ENCODE measurements at regions not wholly inside any gene's neighbourhood (a gene's known extent, or its start where the extent isn't known, plus 50 kb on each side); places are given as distances from the start of the nearest gene placed in this dataset.

DNA sequence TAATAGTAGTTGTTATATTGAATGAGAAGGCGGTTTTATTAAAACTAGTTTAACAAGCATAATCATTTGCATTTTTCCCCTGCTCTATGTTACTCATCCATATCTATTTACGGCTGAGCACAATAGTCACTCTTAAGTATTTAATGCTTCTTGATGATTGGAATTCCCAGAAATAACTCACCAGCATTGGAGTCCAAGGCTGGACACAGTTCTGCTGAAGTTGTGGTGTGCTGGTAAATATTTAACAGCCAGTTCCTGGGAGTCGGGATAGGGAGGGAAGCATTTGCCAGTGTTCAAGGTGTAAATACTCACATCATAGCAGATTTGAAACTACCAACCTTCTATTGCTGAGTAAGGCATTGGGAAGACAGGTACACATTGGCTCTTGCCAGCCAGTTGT is 315.1 kb downstream of the MTX2 start:
- CTCF ChIA-PET, result interaction anchor here (1.7 kb wide), 1 partner anchor 444 kb away, joined by 5 read pairs; no protein-coding TSS in a partner anchor
- TF ChIP-seq, protein P1, sequence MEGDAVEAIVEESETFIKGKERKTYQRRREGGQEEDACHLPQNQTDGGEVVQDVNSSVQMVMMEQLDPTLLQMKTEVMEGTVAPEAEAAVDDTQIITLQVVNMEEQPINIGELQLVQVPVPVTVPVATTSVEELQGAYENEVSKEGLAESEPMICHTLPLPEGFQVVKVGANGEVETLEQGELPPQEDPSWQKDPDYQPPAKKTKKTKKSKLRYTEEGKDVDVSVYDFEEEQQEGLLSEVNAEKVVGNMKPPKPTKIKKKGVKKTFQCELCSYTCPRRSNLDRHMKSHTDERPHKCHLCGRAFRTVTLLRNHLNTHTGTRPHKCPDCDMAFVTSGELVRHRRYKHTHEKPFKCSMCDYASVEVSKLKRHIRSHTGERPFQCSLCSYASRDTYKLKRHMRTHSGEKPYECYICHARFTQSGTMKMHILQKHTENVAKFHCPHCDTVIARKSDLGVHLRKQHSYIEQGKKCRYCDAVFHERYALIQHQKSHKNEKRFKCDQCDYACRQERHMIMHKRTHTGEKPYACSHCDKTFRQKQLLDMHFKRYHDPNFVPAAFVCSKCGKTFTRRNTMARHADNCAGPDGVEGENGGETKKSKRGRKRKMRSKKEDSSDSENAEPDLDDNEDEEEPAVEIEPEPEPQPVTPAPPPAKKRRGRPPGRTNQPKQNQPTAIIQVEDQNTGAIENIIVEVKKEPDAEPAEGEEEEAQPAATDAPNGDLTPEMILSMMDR (conservative IDR thresholded peaks at IDR 0.05; ENCODE audit: low read depth), result no peak
- DNase-seq (ENCODE audit: low spot score), result peak; percentile 9
- POLR2A ChIA-PET (ENCODE audit: low non-redundant PET), result no interaction called here
- no peak overlapping the region for H3K27ac ChIP-seq

DNA sequence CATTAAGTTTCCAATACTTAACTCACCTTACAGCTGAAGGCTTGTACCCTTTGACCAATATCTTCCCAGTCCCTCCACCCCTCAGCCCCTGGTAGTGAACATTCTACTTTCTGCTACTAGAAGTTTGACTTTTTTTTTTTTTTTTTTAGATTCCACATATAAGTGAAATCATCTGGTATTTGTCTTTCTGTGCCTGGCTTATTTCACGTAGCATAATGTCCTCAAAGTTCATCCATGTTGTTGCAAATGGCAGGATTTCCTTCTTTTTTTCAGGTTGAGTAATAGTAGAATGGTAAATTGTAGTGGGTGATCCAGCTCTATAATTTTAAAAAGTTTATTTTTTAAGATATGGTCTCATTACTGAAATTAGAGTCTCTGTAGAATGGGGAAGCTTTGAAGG is 316.0 kb downstream of the MTX2 start:
- TF ChIP-seq, protein P1 (conservative IDR thresholded peaks at IDR 0.05; ENCODE audit: low read depth), result no peak
- H3K27ac ChIP-seq, result no peak overlapping the region
- ChIA-PET POLR2A (ENCODE audit: low non-redundant PET) (no interaction called here), CTCF (interaction anchor here (0.6 to 1.7 kb wide), 3 partner anchors 117 to 445 kb away, joined by 3 to 5 read pairs (median 3); no protein-coding TSS in a partner anchor)
- no peak for DNase-seq (ENCODE audit: low spot score)

DNA sequence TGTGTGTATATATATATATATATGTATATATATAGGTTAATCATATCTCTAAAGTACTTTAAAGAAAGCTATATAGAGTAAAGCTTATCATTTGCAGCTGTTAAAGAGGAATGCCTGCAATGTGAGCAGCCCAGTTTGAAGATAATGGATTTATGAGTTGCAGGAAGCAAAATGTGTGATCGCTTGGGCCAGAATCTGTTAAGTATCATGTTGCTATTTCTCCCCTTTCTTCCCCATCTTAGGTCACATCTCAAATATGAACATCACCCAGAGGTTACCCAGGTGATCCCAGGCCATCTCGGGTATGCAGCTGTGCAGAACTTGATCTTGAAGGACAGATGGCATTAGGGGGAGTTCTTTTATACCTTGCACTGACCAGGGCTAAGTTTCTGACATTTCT is 316.5 kb downstream of the MTX2 start:
- ChIA-PET CTCF (interaction anchor here (0.7 to 1.7 kb wide), 2 partner anchors 135 to 445 kb away, joined by 3 to 5 read pairs; no protein-coding TSS in a partner anchor), POLR2A (ENCODE audit: low non-redundant PET) (no interaction called here)

DNA sequence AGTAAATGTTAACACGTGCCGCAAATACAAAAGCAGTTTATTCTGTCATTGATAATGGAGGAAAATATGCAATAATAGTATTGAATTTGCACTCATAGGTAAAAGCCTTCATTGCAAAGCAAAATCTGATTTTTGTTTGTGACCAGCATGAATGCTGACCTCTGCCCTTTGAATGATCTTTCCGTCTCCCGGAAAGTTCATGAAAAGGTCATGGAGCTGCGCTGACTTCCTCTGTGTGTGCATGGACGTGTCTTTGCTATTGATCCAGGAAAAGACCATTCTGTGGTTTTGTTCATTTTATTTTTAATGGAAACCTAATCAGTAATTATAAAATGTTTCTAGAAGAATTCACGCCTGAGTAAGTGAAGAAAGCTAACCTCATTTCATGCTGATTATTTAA is 320.0 kb downstream of the MTX2 start:
- DNase-seq (ENCODE audit: low spot score), result no peak
- ChIA-PET CTCF (no interaction called here), POLR2A (ENCODE audit: low non-redundant PET) (no interaction called here)
- TF ChIP-seq, protein P1 (conservative IDR thresholded peaks at IDR 0.05; ENCODE audit: low read depth), result no peak
- no peak overlapping the region for H3K27ac ChIP-seq

More for the DNA sequence above, 316.5 kb downstream of the MTX2 start:
- H3K27ac ChIP-seq, result no peak overlapping the region
- TF ChIP-seq, protein P1 (conservative IDR thresholded peaks at IDR 0.05; ENCODE audit: low read depth), result no peak
- no peak for DNase-seq (ENCODE audit: low spot score)

DNA sequence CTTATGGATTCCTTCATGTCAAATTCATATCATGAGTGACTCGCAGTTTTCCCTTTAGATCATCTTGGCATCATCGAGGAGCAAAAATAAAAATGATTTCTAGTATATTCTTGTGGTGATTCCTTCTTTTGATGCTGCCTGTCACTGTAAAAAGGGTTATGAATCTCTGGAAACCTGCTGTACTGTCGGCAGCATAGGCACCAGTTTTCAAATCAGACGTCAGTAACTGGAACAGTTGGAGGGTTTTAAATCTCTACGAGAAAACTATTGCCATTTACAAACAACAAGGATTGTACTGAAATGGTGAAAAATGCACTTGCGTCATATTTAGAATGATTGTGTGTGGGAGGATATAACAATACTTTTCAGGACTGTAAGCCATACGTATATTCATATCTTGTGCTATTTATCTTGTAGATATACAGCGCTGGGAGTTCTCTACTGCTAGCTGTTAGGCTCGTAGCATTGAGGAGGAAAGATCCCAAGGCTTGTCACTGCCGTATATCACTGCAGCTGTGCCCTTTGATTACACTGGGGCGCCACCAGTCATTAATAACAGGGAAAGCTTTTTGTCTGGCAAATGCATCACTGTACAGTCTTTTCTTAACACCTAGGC is 320.7 kb downstream of the MTX2 start:
- CTCF ChIA-PET, result interaction anchor here (0.8 kb wide), 1 partner anchor 33 kb away, joined by 4 read pairs; no protein-coding TSS in a partner anchor
- TF ChIP-seq, protein P1 (conservative IDR thresholded peaks at IDR 0.05; ENCODE audit: low read depth), result no peak
- no peak for DNase-seq (ENCODE audit: low spot score)
- POLR2A ChIA-PET (ENCODE audit: low non-redundant PET), result no interaction called here
- no peak overlapping the region for H3K27ac ChIP-seq

DNA sequence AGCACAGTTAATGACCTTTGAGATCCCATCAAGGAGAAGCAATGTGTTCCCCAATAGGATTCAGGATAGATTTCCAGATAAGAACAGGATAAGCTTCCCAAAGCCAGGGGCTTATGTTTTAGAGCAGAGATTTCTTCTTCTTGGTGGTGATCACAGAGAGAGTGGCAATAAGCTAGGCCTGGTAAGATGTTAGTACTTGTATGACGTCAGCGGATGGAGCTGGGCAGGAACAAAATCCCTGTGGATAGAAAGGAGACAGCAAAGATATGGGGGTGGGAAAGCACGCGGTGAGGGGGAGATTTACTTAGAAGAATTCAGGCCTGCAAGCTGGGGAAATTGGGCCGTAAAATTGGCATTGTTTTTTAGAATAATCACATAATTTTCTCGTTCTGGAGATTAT is 323.0 kb downstream of the MTX2 start:
- H3K27ac ChIP-seq, result no peak overlapping the region
- POLR2A ChIA-PET (ENCODE audit: low non-redundant PET), result no interaction called here
- TF ChIP-seq, protein P1 (conservative IDR thresholded peaks at IDR 0.05; ENCODE audit: low read depth), result no peak
- CTCF ChIA-PET, result no interaction called here
- no peak for DNase-seq (ENCODE audit: low spot score)

Data from RWPE1 (cell line).